CD14-positive monocyte (primary cell): ENCODE measurements at regions not wholly inside any gene's neighbourhood (a gene's known extent, or its start where the extent isn't known, plus 50 kb on each side); places are given as distances from the start of the nearest gene placed in this dataset.

Source experiments
- DNase-seq, 3 donors: peaks; one replicate each; pipeline ENCODE4 v3.0.0-alpha.2; 2011 to 2022
- H2AFZ ChIP-seq: 2 replicates; pipeline ENCODE4 v1.6.0; 2012; ENCODE audit warnings: mild to moderate bottlenecking, low read depth, low read length, inconsistent platforms; ENCODE audit not compliant: insufficient read depth, poor library complexity, severe bottlenecking
- H3K27ac ChIP-seq, 2 donors: 1 replicate in 1 of 2; 2 replicates in 1 of 2; pipeline ENCODE4 v1.5.1; 2012 to 2013; ENCODE audit warnings: low read length in 2 of 2, control low read depth in 1 of 2, inconsistent platforms in 1 of 2, low read depth in 1 of 2, mild to moderate bottlenecking in 1 of 2
- H3K27me3 ChIP-seq, 2 donors: one replicate each; pipeline versions ENCODE4 v1.6.0 to v1.6.1; 2011 to 2013; ENCODE audit warnings: low read length in 2 of 2; ENCODE audit not compliant: control insufficient read depth in 2 of 2, insufficient read depth in 2 of 2
- H3K36me3 ChIP-seq, 2 donors: replicated peaks in 1 of 2; 1 replicate in 1 of 2; 2 replicates in 1 of 2; pipeline versions ENCODE4 v1.5.1 to v1.6.1; 2012 to 2013; ENCODE audit warnings: low read length in 2 of 2, control low read depth in 1 of 2, inconsistent platforms in 1 of 2, mild to moderate bottlenecking in 1 of 2; ENCODE audit not compliant: insufficient read depth in 2 of 2, control insufficient read depth in 1 of 2
- H3K4me1 ChIP-seq, 2 donors: 1 replicate in 1 of 2; 2 replicates in 1 of 2; pipeline versions ENCODE4 v1.5.1 to v1.6.1; 2012 to 2013; ENCODE audit warnings: low read length in 2 of 2, control low read depth in 1 of 2, inconsistent platforms in 1 of 2, mild to moderate bottlenecking in 1 of 2, moderate library complexity in 1 of 2; ENCODE audit not compliant: insufficient read depth in 2 of 2, control insufficient read depth in 1 of 2
- H3K4me2 ChIP-seq: replicated peaks from 2 replicates; pipeline ENCODE3; 2012; ENCODE audit warnings: low read length, moderate library complexity, mild to moderate bottlenecking; ENCODE audit not compliant: poor library complexity, severe bottlenecking; ENCODE audit errors: extremely low read depth
- H3K4me3 ChIP-seq, 3 experiments: fragments of 200-600 bp in 1 of 3; sonication (generic) in 1 of 3; replicated peaks in 1 of 3; 1 replicate in 2 of 3; 2 replicates in 1 of 3; pipeline ENCODE4 v1.5.1; 2011 to 2013; ENCODE audit warnings: low read length in 3 of 3, mild to moderate bottlenecking in 3 of 3, control low read depth in 2 of 3, low read depth in 2 of 3, inconsistent platforms in 1 of 3, moderate library complexity in 1 of 3
- H3K79me2 ChIP-seq: 2 replicates; pipeline ENCODE4 v1.6.0; 2012; ENCODE audit warnings: mild to moderate bottlenecking, control low read depth, inconsistent platforms, low read length, moderate library complexity; ENCODE audit not compliant: insufficient read depth
- H3K9ac ChIP-seq: 2 replicates; pipeline ENCODE4 v1.6.0; 2017; ENCODE audit warnings: low read length, mild to moderate bottlenecking; ENCODE audit not compliant: insufficient read depth, poor library complexity, severe bottlenecking
- H3K9me3 ChIP-seq, 2 donors: replicated peaks in 1 of 2; 1 replicate in 1 of 2; 2 replicates in 1 of 2; pipeline versions ENCODE4 v1.5.1 to v1.6.1; 2012 to 2013; ENCODE audit warnings: low read length in 2 of 2, control low read depth in 1 of 2; ENCODE audit not compliant: control insufficient read depth in 1 of 2, insufficient read depth in 1 of 2
- H4K20me1 ChIP-seq: 2 replicates; pipeline ENCODE4 v1.6.0; 2012; ENCODE audit warnings: mild to moderate bottlenecking, low read length, control low read depth, moderate library complexity; ENCODE audit not compliant: insufficient read depth
- H3K27ac Mint-ChIP-seq, 7 donors: one replicate each; pipeline ENCODE4 v1.8.0; 2020; ENCODE audit warnings: mild to moderate bottlenecking in 7 of 7, mixed read lengths in 7 of 7, moderate library complexity in 6 of 7, inconsistent platforms in 2 of 7
- H3K27me3 Mint-ChIP-seq, 3 donors: one replicate each; pipeline ENCODE4 v1.8.0; 2021 to 2022; ENCODE audit warnings: low read depth in 3 of 3, mild to moderate bottlenecking in 3 of 3, mixed read lengths in 3 of 3, moderate library complexity in 3 of 3, inconsistent platforms in 1 of 3
- H3K36me3 Mint-ChIP-seq, 2 donors: one replicate each; pipeline ENCODE4 v1.8.0; 2020; ENCODE audit warnings: mixed read lengths in 2 of 2, inconsistent platforms in 1 of 2, mild to moderate bottlenecking in 1 of 2
- H3K4me1 Mint-ChIP-seq: one replicate; pipeline ENCODE4 v1.8.0; 2020; ENCODE audit warnings: mild to moderate bottlenecking, mixed read lengths
- H3K4me3 Mint-ChIP-seq, 2 donors: one replicate each; pipeline ENCODE4 v1.8.0; 2020; ENCODE audit warnings: mild to moderate bottlenecking in 2 of 2, mixed read lengths in 2 of 2, moderate library complexity in 1 of 2
- H3K9me3 Mint-ChIP-seq, 7 donors: one replicate each; pipeline ENCODE4 v1.8.0; 2020 to 2022; ENCODE audit warnings: mixed read lengths in 7 of 7, mild to moderate bottlenecking in 6 of 7, moderate library complexity in 6 of 7, inconsistent platforms in 2 of 7
- WGBS: methylation state at CpG from one replicate; pipeline ENCODE4 v1.1.5; 2013; ENCODE audit warnings: missing lambda C conversion rate; ENCODE audit not compliant: insufficient coverage; 5-methylcytosine and 5-hydroxymethylcytosine counted together
- intact Hi-C, 2 donors: fragments of 100-400 bp; cut with micrococcal nuclease; formaldehyde crosslinking; loops; one replicate each; pipeline versions ENCODE4 v1.15.0 to v1.15.1; 2023
- TF ChIP-seq, protein P1 (sequence below): fragments of 200-600 bp; IDR thresholded peaks from one replicate; pipeline ENCODE4 v1.8.0; 2022; ENCODE audit warnings: antibody characterized with exemption, mild to moderate bottlenecking

DNA sequence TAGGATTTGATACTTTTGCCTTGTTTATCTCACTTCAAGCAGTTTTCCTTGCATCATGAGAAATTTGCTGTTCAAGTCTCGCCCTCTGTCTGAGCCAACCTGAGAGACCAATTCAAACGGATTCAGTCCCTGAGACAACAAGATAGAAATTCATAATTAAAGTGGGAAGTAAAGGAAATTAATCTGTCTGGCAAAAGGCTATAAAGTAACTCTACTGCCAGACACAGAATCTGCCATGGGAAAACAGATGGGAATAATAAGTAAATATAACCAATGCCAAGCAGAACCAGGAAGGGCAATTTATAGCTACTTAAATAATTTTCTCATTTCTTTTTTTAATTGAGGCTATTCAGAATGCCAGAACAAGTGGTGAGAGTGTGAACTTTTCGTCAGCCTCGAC lies 239.6 kb downstream of the TFAP2C start:
- H3K4me3 ChIP-seq, result no peak overlapping the region
- WGBS, result 95% methylated on average over 3 of the region's 4 CpGs
- no peaks in the 10 kb centered on the region for H3K79me2 ChIP-seq
- H3K4me1 Mint-ChIP-seq, result no peaks in the 10 kb centered on the region
- no peaks in the 10 kb centered on the region for H4K20me1 ChIP-seq
- H3K36me3 Mint-ChIP-seq, result no peaks in the 10 kb centered on the region
- H3K27me3 Mint-ChIP-seq, result peaks cover 2 to 11% (median 2%) of the 10 kb centered on the region in 3 donors
- DNase-seq, result no peak
- no peak overlapping the region for H3K4me3 Mint-ChIP-seq
- no peaks in the 10 kb centered on the region for H3K4me1 ChIP-seq
- H3K27me3 ChIP-seq, result no peaks in the 10 kb centered on the region
- H3K9ac ChIP-seq, result no peak overlapping the region
- peaks cover 0 to 11% (median 1%) of the 10 kb centered on the region in 7 donors for H3K9me3 Mint-ChIP-seq
- intact Hi-C loops, result no loop called here
- H3K9me3 ChIP-seq, result no peaks in the 10 kb centered on the region
- H3K27ac Mint-ChIP-seq, result no peak overlapping the region
- H2AFZ ChIP-seq, result no peak overlapping the region
- TF ChIP-seq, protein P1, sequence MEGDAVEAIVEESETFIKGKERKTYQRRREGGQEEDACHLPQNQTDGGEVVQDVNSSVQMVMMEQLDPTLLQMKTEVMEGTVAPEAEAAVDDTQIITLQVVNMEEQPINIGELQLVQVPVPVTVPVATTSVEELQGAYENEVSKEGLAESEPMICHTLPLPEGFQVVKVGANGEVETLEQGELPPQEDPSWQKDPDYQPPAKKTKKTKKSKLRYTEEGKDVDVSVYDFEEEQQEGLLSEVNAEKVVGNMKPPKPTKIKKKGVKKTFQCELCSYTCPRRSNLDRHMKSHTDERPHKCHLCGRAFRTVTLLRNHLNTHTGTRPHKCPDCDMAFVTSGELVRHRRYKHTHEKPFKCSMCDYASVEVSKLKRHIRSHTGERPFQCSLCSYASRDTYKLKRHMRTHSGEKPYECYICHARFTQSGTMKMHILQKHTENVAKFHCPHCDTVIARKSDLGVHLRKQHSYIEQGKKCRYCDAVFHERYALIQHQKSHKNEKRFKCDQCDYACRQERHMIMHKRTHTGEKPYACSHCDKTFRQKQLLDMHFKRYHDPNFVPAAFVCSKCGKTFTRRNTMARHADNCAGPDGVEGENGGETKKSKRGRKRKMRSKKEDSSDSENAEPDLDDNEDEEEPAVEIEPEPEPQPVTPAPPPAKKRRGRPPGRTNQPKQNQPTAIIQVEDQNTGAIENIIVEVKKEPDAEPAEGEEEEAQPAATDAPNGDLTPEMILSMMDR, result no peak
- H3K36me3 ChIP-seq, result no peaks in the 10 kb centered on the region
- no peak overlapping the region for H3K27ac ChIP-seq
- H3K4me2 ChIP-seq, result no peak overlapping the region

DNA sequence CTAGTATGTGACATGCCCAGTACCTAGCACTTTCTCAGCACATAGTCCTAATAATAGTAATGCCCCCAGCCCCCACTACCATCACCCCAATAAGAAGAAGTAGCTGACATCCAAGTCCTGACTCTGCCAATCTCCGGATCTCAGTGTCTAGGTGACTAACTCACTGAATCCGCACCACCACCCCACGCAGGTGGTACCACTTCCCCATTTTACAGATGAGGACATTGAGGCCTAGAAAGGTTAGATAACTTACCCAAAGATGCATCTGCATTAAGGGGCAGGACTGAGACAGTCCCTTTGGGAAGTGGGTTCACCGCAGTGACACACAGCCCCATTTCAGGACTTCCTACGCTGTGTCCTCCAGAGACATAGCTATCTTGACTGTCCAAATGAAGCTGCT lies 241.2 kb downstream of the TFAP2C start:
- intact Hi-C loops, result no loop called here
- Histone ChIP-seq H3K36me3 (no peaks in the 10 kb centered on the region), H4K20me1 (no peaks in the 10 kb centered on the region), H2AFZ (no peak overlapping the region), H3K4me1 (no peaks in the 10 kb centered on the region), H3K27me3 (no peaks in the 10 kb centered on the region), H3K9me3 (no peaks in the 10 kb centered on the region), H3K4me2 (no peak overlapping the region), H3K27ac (no peak overlapping the region), H3K9ac (no peak overlapping the region), H3K4me3 (no peak overlapping the region), H3K79me2 (no peaks in the 10 kb centered on the region)
- 87% methylated on average over 2 of the region's 5 CpGs for WGBS
- no peaks in the 10 kb centered on the region for H3K36me3 Mint-ChIP-seq
- DNase-seq, result no peak
- H3K4me1 Mint-ChIP-seq, result no peaks in the 10 kb centered on the region
- H3K27me3 Mint-ChIP-seq, result peaks cover 0 to 10% (median 3%) of the 10 kb centered on the region in 3 donors
- TF ChIP-seq, protein P1, result no peak
- H3K4me3 Mint-ChIP-seq, result no peak overlapping the region
- peaks cover 0 to 11% (median 1%) of the 10 kb centered on the region in 7 donors for H3K9me3 Mint-ChIP-seq
- no peak overlapping the region for H3K27ac Mint-ChIP-seq
